GM19043 (cell line): ENCODE measurements at regions not wholly inside any gene's neighbourhood (a gene's known extent, or its start where the extent isn't known, plus 50 kb on each side); places are given as distances from the start of the nearest gene placed in this dataset.

ENCODE experiments used
- ATAC-seq: cut with Tn5 transposase; IDR thresholded peaks from one replicate; pipeline ENCODE4 v1.9.1; 2021; ENCODE audit warnings: low read depth; ENCODE audit not compliant: unreplicated experiment

GRCh38 chr7:106166651-106167342 is 54.7 kb upstream of the SYPL1 start:
- ATAC-seq = no peak

DNA sequence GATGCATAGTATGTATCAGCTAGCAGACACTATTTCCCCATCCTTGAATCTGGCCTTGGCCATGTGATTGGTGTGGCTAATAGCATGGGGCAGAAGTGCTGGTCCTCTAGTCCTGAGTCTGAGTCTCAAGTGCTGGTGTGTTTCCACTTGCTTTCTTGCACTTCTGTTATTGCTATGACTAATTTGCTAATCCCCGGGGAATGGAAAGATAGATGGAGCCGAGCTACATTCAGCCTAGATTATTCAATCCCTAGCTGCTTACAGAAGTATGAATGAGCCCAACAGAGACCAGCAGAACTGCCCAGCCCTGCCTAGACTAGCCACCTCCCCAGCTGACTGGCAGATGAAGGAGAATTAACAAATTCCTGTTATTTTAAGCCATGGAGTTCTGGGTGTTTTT is 53.2 kb upstream of the SYPL1 start:
- ATAC-seq = no peak

DNA sequence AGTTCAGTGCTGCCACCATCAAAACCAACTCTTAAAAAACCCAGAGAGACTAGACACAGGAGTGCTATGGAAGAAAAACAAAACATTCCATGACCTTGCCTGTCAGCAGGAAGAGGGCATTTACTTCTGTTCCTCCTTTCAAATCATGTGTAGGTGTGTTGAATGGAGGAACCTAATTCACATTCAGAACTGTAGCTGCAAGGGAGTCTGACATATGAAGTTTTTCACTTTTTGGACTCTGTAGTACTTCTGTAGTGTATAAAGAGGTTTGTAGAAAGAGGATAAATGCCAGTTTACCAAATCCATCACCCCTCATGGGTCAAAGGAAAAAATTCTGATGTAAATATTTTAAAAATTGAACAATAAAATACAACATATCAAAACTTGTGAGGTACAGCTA is 51.1 kb upstream of the SYPL1 start:
- ATAC-seq = no peak
